Mucosa of descending colon (tissue), 3 donors: ENCODE measurements at regions not wholly inside any gene's neighbourhood (a gene's known extent, or its start where the extent isn't known, plus 50 kb on each side); places are given as distances from the start of the nearest gene placed in this dataset.

ENCODE experiments used
- ATAC-seq: fragments of 200-7000 bp; cut with Tn5 transposase; one replicate; pipeline ENCODE4 v1.9.1; 2020; ENCODE audit warnings: mild to moderate bottlenecking, moderate library complexity
- DNase-seq, 3 donors: peaks; one replicate each; pipeline ENCODE4 v3.0.0-alpha.2; 2020
- H3K36me3 ChIP-seq: fragments of 200-600 bp; one replicate; pipeline ENCODE4 v1.8.0; 2021; ENCODE audit warnings: low read depth, mild to moderate bottlenecking
- H3K4me1 ChIP-seq: fragments of 200-600 bp; one replicate; pipeline ENCODE4 v1.8.0; 2021; ENCODE audit warnings: low read depth, mild to moderate bottlenecking
- H3K4me3 ChIP-seq: fragments of 200-600 bp; one replicate; pipeline ENCODE4 v1.8.0; 2021; ENCODE audit warnings: mild to moderate bottlenecking
- H3K9me3 ChIP-seq: fragments of 200-600 bp; one replicate; pipeline ENCODE4 v1.8.0; 2021; ENCODE audit warnings: mild to moderate bottlenecking
- CTCF ChIP-seq: fragments of 200-600 bp; IDR thresholded peaks from one replicate; pipeline ENCODE4 v1.8.0; 2022; ENCODE audit warnings: antibody characterized with exemption, mild to moderate bottlenecking
- intact Hi-C, 2 donors: fragments of 100-400 bp; cut with DNase I in 1 of 2; cut with micrococcal nuclease in 1 of 2; formaldehyde crosslinking; loops; one replicate each; pipeline versions ENCODE4 v1.11.0 to v1.11.1; 2022; cut with DNase I, micrococcal nuclease
- donor health status: DM: no; HTN: no; CAD: no; lungs with moderate emphysema.
- donor health status: DM: no; HTN: no; CAD: no.
- donor health status: DM: no; HTN: yes; CAD: no.

DNA sequence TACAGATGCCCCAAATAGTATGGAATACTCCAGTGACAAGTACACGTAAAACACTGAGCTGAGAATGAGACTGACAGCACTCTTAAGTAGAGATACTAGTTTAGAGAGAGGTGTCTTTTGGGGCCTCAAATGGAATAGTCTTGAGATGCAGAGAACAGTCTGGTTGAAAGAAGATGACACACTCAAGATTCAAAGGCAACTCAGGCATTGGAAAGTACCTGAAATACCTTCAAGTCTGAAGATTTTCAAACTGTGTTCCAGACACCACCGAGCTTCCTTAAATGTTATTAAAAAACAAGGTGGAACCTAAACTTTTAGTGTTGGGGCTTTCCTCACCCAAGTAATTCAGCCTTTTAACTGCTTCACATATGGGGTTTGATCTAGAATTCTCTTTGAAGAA lies 437.7 kb downstream of the OMA1 start:
- Histone ChIP-seq H3K4me3 (no peak overlapping the region), H3K4me1 (no peaks in the 10 kb centered on the region), H3K36me3 (no peaks in the 10 kb centered on the region), H3K9me3 (no peaks in the 10 kb centered on the region)
- ATAC-seq (no peak), DNase-seq (no peak)
- intact Hi-C loops = no loop called here
- TF ChIP-seq CTCF = no peak

DNA sequence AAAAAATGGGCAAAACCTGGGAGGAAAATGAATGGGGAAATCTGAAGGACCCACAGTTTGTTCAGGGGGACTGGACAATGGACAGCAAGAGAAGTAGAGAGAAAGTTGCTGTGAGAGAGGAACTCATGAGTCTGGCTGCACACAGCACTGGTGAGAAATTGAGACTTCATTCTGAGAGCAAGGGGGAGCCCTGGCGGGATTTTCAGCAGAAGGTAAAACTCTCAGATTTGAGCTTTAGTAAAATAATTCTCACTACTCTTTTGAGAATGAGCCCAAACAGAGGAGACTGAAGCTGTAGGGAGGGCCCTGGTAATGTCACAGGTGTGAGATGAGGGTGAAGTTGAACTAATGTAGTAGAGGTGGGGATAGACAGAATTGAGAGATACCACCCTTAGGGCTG lies 438.6 kb downstream of the OMA1 start:
- Histone ChIP-seq H3K9me3 (no peaks in the 10 kb centered on the region), H3K4me1 (no peaks in the 10 kb centered on the region), H3K4me3 (no peak overlapping the region), H3K36me3 (no peaks in the 10 kb centered on the region)
- DNase-seq (no peak), ATAC-seq (no peak)
- intact Hi-C loops = no loop called here
- no peak for TF ChIP-seq CTCF

DNA sequence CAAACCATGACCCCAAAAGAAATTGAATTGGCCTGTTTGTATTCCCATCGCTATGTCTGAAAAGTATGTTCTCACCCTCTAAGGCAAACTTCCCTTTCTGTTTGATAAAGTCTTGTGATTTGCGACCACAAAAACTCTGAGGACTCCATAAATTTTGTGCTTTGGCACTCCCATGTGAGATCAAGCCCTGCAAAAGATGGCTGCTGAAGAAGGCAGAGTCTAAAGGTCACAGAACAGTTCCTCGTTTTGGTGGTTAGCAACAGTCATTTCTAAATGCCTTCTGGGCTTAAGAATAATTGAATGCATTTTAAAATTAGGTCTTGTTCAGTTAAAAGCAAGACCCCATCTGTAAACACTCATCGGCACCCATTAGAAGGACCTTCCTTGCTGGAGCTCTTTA lies 441.6 kb downstream of the OMA1 start:
- no peak for TF ChIP-seq CTCF
- Histone ChIP-seq H3K4me3 (no peak overlapping the region), H3K9me3 (no peaks in the 10 kb centered on the region), H3K4me1 (no peaks in the 10 kb centered on the region), H3K36me3 (no peaks in the 10 kb centered on the region)
- intact Hi-C loops = no loop called here
- no peak for DNase-seq
- ATAC-seq = no peak

DNA sequence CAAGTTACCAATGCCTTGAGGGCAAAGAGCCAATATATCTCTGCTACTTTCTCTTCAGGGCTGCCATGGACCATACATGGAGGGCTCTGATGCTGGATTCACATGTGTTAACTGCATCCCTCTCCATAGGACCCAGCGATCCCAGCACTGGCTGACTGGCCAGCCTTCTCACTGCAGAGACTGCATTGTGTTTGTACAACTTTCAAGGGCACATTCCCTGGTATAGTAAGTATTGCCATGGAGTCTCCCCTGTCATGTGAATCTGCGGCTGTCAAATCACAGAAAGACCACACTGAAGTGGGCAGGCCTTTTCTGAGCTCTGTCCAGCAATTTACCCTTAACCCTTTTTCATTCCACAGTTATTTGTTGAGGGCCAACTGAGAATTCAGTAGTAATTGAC lies 449.8 kb downstream of the OMA1 start:
- no peaks in the 10 kb centered on the region for H3K4me1 ChIP-seq
- no peak overlapping the region for H3K4me3 ChIP-seq
- no peak for ATAC-seq
- DNase-seq = no peak
- H3K36me3 ChIP-seq = no peaks in the 10 kb centered on the region
- intact Hi-C loops = no loop called here
- no peak for TF ChIP-seq CTCF
- H3K9me3 ChIP-seq = no peaks in the 10 kb centered on the region

DNA sequence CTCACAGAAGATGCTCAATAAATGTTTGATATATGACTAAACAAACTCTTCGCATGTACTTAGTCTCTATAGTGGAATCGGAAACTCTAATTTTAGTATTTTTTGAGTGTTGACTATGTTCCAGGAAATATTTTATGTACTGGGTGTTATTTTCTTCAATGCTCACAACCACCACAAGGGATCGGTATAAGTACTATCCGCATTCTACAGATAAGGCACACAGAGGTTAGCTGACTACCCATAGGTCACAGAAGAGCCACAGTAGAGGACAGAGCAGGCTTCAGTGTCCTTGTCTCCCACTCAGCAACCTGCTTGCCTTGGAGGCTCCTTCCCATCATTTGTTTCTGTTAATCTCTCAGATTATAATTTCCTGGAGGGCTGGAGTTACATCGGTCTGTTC lies 451.3 kb downstream of the OMA1 start:
- intact Hi-C loops = no loop called here
- ATAC-seq = no peak
- Histone ChIP-seq H3K4me1 (no peaks in the 10 kb centered on the region), H3K36me3 (no peaks in the 10 kb centered on the region), H3K4me3 (no peak overlapping the region), H3K9me3 (no peaks in the 10 kb centered on the region)
- no peak for DNase-seq
- TF ChIP-seq CTCF = no peak

- TF ChIP-seq CTCF = no peak
- ATAC-seq (no peak), DNase-seq (no peak)
- H3K9me3 ChIP-seq = no peaks in the 10 kb centered on the region
- H3K4me1 ChIP-seq = no peaks in the 10 kb centered on the region
- no peaks in the 10 kb centered on the region for H3K36me3 ChIP-seq
- intact Hi-C loops = no loop called here
- H3K4me3 ChIP-seq = no peak overlapping the region
Observed at GRCh38 chr1:58094221-58094620, 452.3 kb downstream of the OMA1 start.
